GM12878 (cell line): ENCODE measurements at regions not wholly inside any gene's neighbourhood (a gene's known extent, or its start where the extent isn't known, plus 50 kb on each side); places are given as distances from the start of the nearest gene placed in this dataset.
"Not testable (repeated sequence)": the region's sequence is repeated elsewhere in the genome, so short reads cannot be mapped to it uniquely, and the experiment has no call there.

Experiments
- ATAC-seq: fragments of 200-7000 bp; cut with Tn5 transposase; 3 replicates; pipeline ENCODE4 v1.9.1; 2020; ENCODE audit warnings: mild to moderate bottlenecking, moderate library complexity
- BruUV-seq: library from RNA; stranded (reverse); fragments of 400-500 nt; replicated peaks from 2 replicates; lab custom pipeline; 2021; lab: Mats Ljungman, UMichigan
- CTCF ChIA-PET: fragments of 300-600 bp; sonication (Branson Sonifier 250); formaldehyde crosslinking; extraction: SDS; loops from one replicate; lab custom pipeline; 2021; ENCODE audit warnings: inconsistent platforms; lab: Yijun Ruan, JAX
- POLR2A ChIA-PET: fragments of 350-600 bp; formaldehyde crosslinking; extraction: SDS; loops from one replicate; lab custom pipeline; 2021; ENCODE audit warnings: inconsistent platforms; lab: Charles Lee
- RAD21 ChIA-PET: fragments of 300-600 bp; sonication (Branson Sonifier 250); formaldehyde crosslinking; loops from one replicate; lab custom pipeline; 2023; ENCODE audit warnings: antibody characterized with exemption; ENCODE audit not compliant: unreplicated experiment; lab: Charles Lee
- SMC1A ChIA-PET: fragments of 300-600 bp; sonication (Branson Sonifier 250); formaldehyde crosslinking; loops from one replicate; lab custom pipeline; 2023; ENCODE audit not compliant: unreplicated experiment, uncharacterized antibody; lab: Charles Lee
- DNase-seq: peaks from one replicate; pipeline ENCODE4 v3.0.0-alpha.2; 2011; ENCODE audit warnings: low read depth, low spot score
- FAIRE-seq: peaks from 3 replicates; lab custom pipeline; 2011; peaks lifted over from hg19 to GRCh38; lab: Jason Lieb, UNC
- H2AFZ ChIP-seq: 2 replicates; pipeline ENCODE4 v1.6.0; 2011; ENCODE audit warnings: low read depth, low read length, control low read depth; ENCODE audit not compliant: control insufficient read depth
- H3K27ac ChIP-seq: 2 replicates; pipeline ENCODE4 v1.5.1; 2011; ENCODE audit warnings: control low read depth; ENCODE audit not compliant: control insufficient read depth, insufficient read depth
- H3K27me3 ChIP-seq, 2 experiments: replicated peaks in 1 of 2; 2 replicates each; pipeline versions ENCODE4 v1.6.0 to v1.6.1; 2011; ENCODE audit warnings: low read length in 1 of 2; ENCODE audit not compliant: control insufficient read depth in 2 of 2, insufficient read depth in 2 of 2
- H3K36me3 ChIP-seq, 2 experiments: 2 replicates each; pipeline ENCODE4 v1.5.1; 2011; ENCODE audit warnings: low read length in 1 of 2; ENCODE audit not compliant: control insufficient read depth in 2 of 2, insufficient read depth in 2 of 2
- H3K4me1 ChIP-seq: 2 replicates; pipeline ENCODE4 v1.6.1; 2011; ENCODE audit warnings: mild to moderate bottlenecking, low read length, moderate library complexity, mixed read lengths; ENCODE audit not compliant: control insufficient read depth, insufficient read depth
- H3K4me2 ChIP-seq: 2 replicates; pipeline ENCODE4 v1.6.0; 2011; ENCODE audit warnings: control low read depth; ENCODE audit not compliant: control insufficient read depth, insufficient read depth
- H3K4me3 ChIP-seq: fragments of 200-600 bp; sonication (generic); 2 replicates; pipeline ENCODE4 v1.5.1; 2016
- H3K79me2 ChIP-seq: 2 replicates; pipeline ENCODE4 v1.6.0; 2011; ENCODE audit warnings: low read length; ENCODE audit not compliant: control insufficient read depth, insufficient read depth
- H3K9ac ChIP-seq: 2 replicates; pipeline ENCODE4 v1.8.0; 2011; ENCODE audit warnings: low read length, control low read depth, mixed read lengths; ENCODE audit not compliant: control insufficient read depth, insufficient read depth
- H3K9me3 ChIP-seq: replicated peaks from 3 replicates; pipeline ENCODE4 v1.5.1; 2011; ENCODE audit warnings: mild to moderate bottlenecking, low read length; ENCODE audit not compliant: control insufficient read depth, insufficient read depth
- H4K20me1 ChIP-seq: 2 replicates; pipeline ENCODE4 v1.6.0; 2011; ENCODE audit not compliant: control insufficient read depth, insufficient read depth
- CEBPB ChIP-seq, 2 experiments: fragments of 150-350 bp in 1 of 2; IDR thresholded peaks; 2 replicates each; pipeline ENCODE4 v1.6.1; 2012 to 2014; ENCODE audit warnings: low read depth in 2 of 2, low read length in 2 of 2, borderline replicate concordance in 1 of 2, inconsistent platforms in 1 of 2
- GATAD2B ChIP-seq: fragments of 450-650 bp; conservative IDR thresholded peaks from 2 replicates; pipeline ENCODE4 v1.6.1; 2017; ENCODE audit warnings: low read depth, mild to moderate bottlenecking, moderate library complexity
- LARP7 ChIP-seq: fragments of 450-650 bp; IDR thresholded peaks from 2 replicates; pipeline ENCODE4 v1.6.1; 2017; ENCODE audit warnings: mild to moderate bottlenecking
- MTA3 ChIP-seq: IDR thresholded peaks from 2 replicates; pipeline ENCODE4 v1.6.1; 2012; ENCODE audit warnings: low read length, inconsistent platforms, borderline replicate concordance
- POLR2AphosphoS2 ChIP-seq: IDR thresholded peaks from 2 replicates; pipeline ENCODE4 v1.6.1; 2011; ENCODE audit warnings: low read depth, mild to moderate bottlenecking, low read length, improper control_type of control experiment, moderate library complexity
- SREBF1 ChIP-seq: IDR thresholded peaks from 2 replicates; pipeline ENCODE4 v1.6.1; 2012; ENCODE audit warnings: mild to moderate bottlenecking, low read length
- WGBS: methylation state at CpG from one replicate; pipeline ENCODE4 v1.1.6; 2016; ENCODE audit warnings: low lambda C conversion rate; ENCODE audit not compliant: insufficient replicate concordance, insufficient coverage; ENCODE audit errors: missing lambda C conversion rate; 5-methylcytosine and 5-hydroxymethylcytosine counted together
- in situ Hi-C: fragments of 300-500 bp; cut with MboI; formaldehyde crosslinking; loops from 9 replicates; pipeline ENCODE4 v1.14.3; 2018; ENCODE audit warnings: mixed read lengths
- intact Hi-C: fragments of 100-400 bp; cut with micrococcal nuclease; formaldehyde crosslinking; loops from one replicate; pipeline ENCODE4 v1.14.2; 2022; ENCODE audit not compliant: unreplicated experiment

DNA sequence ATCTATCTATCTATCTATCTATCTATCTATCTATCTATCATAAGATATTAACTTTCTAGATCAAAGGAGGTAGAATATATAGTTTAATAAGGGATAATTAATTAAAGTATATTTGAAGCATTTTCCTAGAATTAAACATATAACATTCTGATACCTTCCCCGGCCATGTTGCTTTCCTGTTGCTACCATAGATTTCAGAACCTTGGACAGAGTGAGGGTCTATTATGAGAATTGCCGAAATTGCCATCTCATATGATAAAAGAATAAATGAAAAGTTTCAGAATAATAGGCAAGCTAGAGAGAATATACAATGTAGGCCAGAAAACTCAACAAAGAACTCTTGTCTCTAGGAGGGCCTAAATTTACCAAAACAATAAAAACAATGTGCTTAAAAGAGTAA, 706.1 kb upstream of the TMPRSS15 start:
- ATAC-seq: no peak
- no peaks in the 10 kb centered on the region for H3K79me2 ChIP-seq
- H2AFZ ChIP-seq: no peak overlapping the region
- H3K4me2 ChIP-seq: no peak overlapping the region
- H3K9me3 ChIP-seq: no peaks in the 10 kb centered on the region
- TF ChIP-seq CEBPB (IDR thresholded peaks at IDR 0.05; ENCODE audit: borderline replicate concordance in 1 of 2, low read depth in 2 of 2, low read length in 2 of 2) (no peak), POLR2AphosphoS2 (no peak), LARP7 (no peak), SREBF1 (no peak), GATAD2B (no peak), MTA3 (no peak)
- intact Hi-C loops: no loop called here
- DNase-seq: no peak
- no peak overlapping the region for H3K9ac ChIP-seq
- H3K4me3 ChIP-seq: no peak overlapping the region
- no peaks in the 10 kb centered on the region for H3K36me3 ChIP-seq
- H3K27ac ChIP-seq: no peak overlapping the region
- no TSS peak for BruUV-seq
- ChIA-PET CTCF (no interaction called here), SMC1A (no interaction called here), RAD21 (no interaction called here), POLR2A (no interaction called here)
- 0% methylated on average over 2 of the region's 2 CpGs for WGBS
- no peaks in the 10 kb centered on the region for H3K27me3 ChIP-seq
- in situ Hi-C loops: no loop called here
- no peaks in the 10 kb centered on the region for H4K20me1 ChIP-seq
- no peak for FAIRE-seq
- H3K4me1 ChIP-seq: no peaks in the 10 kb centered on the region

DNA sequence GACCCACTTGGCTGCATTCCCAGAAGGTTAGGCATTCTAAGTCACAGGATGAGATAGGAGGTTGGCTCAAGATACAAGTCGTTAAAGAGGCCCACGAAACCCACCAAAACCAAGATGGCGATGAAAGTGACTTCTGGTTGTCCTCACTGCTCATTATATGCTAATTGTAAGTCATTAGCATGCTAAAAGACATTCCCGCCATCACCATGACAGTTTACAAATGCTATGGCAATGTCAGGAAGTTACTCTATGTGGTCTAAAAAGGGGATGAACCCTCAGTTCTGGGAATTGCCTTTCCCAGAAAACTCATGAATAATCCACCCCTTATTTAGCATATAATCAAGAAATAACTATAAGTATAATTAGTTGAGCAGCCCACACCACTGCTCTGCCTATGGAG, 715.7 kb upstream of the TMPRSS15 start:
- H3K36me3 ChIP-seq, DNase-seq, in situ Hi-C loops, H3K9ac ChIP-seq, H2AFZ ChIP-seq, BruUV-seq, RAD21 ChIA-PET, SMC1A ChIA-PET, H3K4me2 ChIP-seq, FAIRE-seq, CTCF ChIA-PET, H3K4me1 ChIP-seq, H3K4me3 ChIP-seq, ATAC-seq, H4K20me1 ChIP-seq, H3K9me3 ChIP-seq, POLR2A ChIA-PET, H3K27me3 ChIP-seq, H3K79me2 ChIP-seq, intact Hi-C loops, H3K27ac ChIP-seq: not testable (repeated sequence)
- 23% methylated on average over 4 of the region's 4 CpGs for WGBS
